Right lobe of liver (tissue), 4 donors: ENCODE measurements at regions not wholly inside any gene's neighbourhood (a gene's known extent, or its start where the extent isn't known, plus 50 kb on each side); places are given as distances from the start of the nearest gene placed in this dataset.

ENCODE experiments used
- CTCF ChIP-seq, 4 donors: fragments of 200-600 bp in 3 of 4; fragments of 450-650 bp in 1 of 4; IDR thresholded peaks; one replicate each; pipeline versions ENCODE4 v1.5.1 to v1.8.0; 2016 to 2022; ENCODE audit warnings: antibody characterized with exemption in 4 of 4, mild to moderate bottlenecking in 2 of 4
- POLR2A ChIP-seq: fragments of 450-650 bp; IDR thresholded peaks from one replicate; pipeline ENCODE4 v1.6.1; 2017; ENCODE audit warnings: antibody characterized with exemption, mild to moderate bottlenecking
- donor health status: DM: no; HTN: no; CAD: no.
- donor health status: DM: no; HTN: no; CAD: no.
- donor health status: DM: no; HTN: yes; CAD: no.

- TF ChIP-seq CTCF (IDR thresholded peaks at IDR 0.05) (no peak), POLR2A (no peak)
Measured at GRCh38 chr4:116899561-116899960, 185.8 kb downstream of the TRAM1L1 start.
